ENCODE measurements at regions not wholly inside any gene's neighbourhood (a gene's known extent, or its start where the extent isn't known, plus 50 kb on each side); places are given as distances from the start of the nearest gene placed in this dataset.

- H3K27me3 ChIP-seq (ENCODE audit: insufficient read depth): no peaks in the 10 kb centered on the region
- H3K9me2 ChIP-seq: no peaks in the 10 kb centered on the region
- peak overlapping the region; percentile 98 for H3K4me2 ChIP-seq
- H3F3A ChIP-seq (replicated peaks; ENCODE audit: insufficient read depth): peaks cover 6% of the 10 kb centered on the region
- peak overlapping the region; percentile 91; the same call in 1 of the 2 replicates for H2AFZ ChIP-seq (ENCODE audit: low read depth)
- ChIA-PET CTCF (interaction anchor here (1.5 kb wide), 1 partner anchor 65 kb away, joined by 5 read pairs; no protein-coding TSS in a partner anchor), POLR2A (no interaction called here)
- H3K9me3 ChIP-seq: no peaks in the 10 kb centered on the region
- H3K79me2 ChIP-seq (ENCODE audit: insufficient read depth): peaks cover 47% of the 10 kb centered on the region
- no peak overlapping the region; a peak in 1 of 4 replicates for H3K27ac ChIP-seq (ENCODE audit: low read depth in 2 of 2, low read length in 1 of 2)
- peak overlapping the region; percentile 80 to 85 for H3K4me3 ChIP-seq (ENCODE audit: low read depth in 2 of 2, low read length in 1 of 2)
- peak; percentile 36 for DNase-seq
- peaks cover 0 to 9% of the 10 kb centered on the region in 2 experiments; a peak in 3 of 4 replicates for H3K4me1 ChIP-seq (ENCODE audit: control insufficient read depth in 1 of 2, insufficient read depth in 2 of 2, low read depth in 1 of 2, low read length in 1 of 2)
- H4K20me1 ChIP-seq (ENCODE audit: insufficient read depth): no peaks in the 10 kb centered on the region
- 6% methylated on average over 21 of the region's 21 CpGs for WGBS (ENCODE audit: low lambda C conversion rate)
- TF ChIP-seq CHD2 (IDR thresholded peaks at IDR 0.05; ENCODE audit: low read length, partially characterized antibody) (no peak), USF1 (IDR thresholded peaks at IDR 0.05; ENCODE audit: borderline replicate concordance, low read depth) (no peak), NRF1 (IDR thresholded peaks at IDR 0.05; ENCODE audit: low read depth, low read length) (no peak), TAF1 (IDR thresholded peaks at IDR 0.05; ENCODE audit: borderline replicate concordance, low read depth, low read length) (no peak), CTCF (IDR thresholded peaks at IDR 0.05) (no peak), FOSL2 (IDR thresholded peaks at IDR 0.05; ENCODE audit: borderline replicate concordance, low read depth) (no peak), ZBTB33 (IDR thresholded peaks at IDR 0.05; ENCODE audit: borderline replicate concordance, low read depth) (no peak), IRF3 (IDR thresholded peaks at IDR 0.05; ENCODE audit: low read depth, low read length) (no peak), GATA2 (CRISPR knock-in tag; IDR thresholded peaks at IDR 0.05) (no peak), RXRA (IDR thresholded peaks at IDR 0.05; ENCODE audit: borderline replicate concordance, low read depth) (no peak), RAD21 (IDR thresholded peaks at IDR 0.05; ENCODE audit: low read length) (no peak), USF2 (IDR thresholded peaks at IDR 0.05; ENCODE audit: borderline replicate concordance, low read depth, low read length) (no peak)
- peak overlapping the region; percentile 90 for H3K9ac ChIP-seq
- peaks cover 0 to 19% of the 10 kb centered on the region in 2 experiments for H3K36me3 ChIP-seq (replicated peaks in 1 of 2; ENCODE audit: control insufficient read depth in 1 of 2, insufficient read depth in 2 of 2, low read length in 1 of 2)
Observed at GRCh38 chr17:68102318-68102758, 66.8 kb downstream of the KPNA2 start.

Data from SK-N-SH (cell line).